NCI-H82 treated with DMSO at 0.1 percent for 48 hours (cell line): ENCODE measurements at regions not wholly inside any gene's neighbourhood (a gene's known extent, or its start where the extent isn't known, plus 50 kb on each side); places are given as distances from the start of the nearest gene placed in this dataset.

Experiments
- DNase-seq: peaks from one replicate; lab custom pipeline; 2025; ENCODE audit not compliant: unreplicated experiment; lab: John Stamatoyannopoulos, UW

DNA sequence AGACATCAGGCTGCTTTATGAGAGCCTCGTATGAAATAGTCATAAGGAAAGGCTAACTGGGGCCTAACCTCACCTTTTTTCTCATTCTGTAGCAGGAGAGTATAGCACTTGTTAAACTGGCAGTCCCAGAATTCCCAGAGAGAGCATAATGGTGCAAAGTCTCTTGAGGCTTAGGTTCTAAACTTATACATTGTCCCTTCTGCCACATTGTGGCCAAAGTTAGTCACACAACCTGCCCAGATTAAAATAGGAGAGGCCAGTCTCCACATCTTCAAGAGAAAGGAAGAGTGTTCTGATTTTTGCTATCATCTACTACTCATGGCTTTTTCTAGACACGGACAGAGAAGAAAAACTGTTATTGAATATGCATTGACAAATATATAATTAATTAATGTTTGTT is 1588.9 kb upstream of the PCDH7 start:
- DNase-seq, result no peak

DNA sequence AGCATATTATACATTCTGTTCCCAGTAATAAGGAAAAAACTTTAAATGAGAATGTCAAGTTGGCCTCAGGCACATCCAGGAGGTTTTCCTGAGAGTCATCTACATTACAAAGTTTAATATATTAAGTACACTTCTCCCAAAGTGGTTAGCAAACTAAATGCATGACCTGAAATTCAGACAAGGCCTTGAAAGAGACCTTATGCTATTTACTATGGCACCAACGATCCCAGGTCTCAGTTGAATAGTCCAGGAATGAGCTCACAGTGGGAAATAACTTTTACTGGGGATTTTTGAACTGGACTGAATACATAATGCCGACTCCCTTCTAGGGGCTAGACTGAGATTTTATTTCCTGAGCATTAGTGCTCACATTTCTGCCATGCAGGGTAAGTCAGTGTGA is 1577.5 kb upstream of the PCDH7 start:
- DNase-seq, result no peak

DNA sequence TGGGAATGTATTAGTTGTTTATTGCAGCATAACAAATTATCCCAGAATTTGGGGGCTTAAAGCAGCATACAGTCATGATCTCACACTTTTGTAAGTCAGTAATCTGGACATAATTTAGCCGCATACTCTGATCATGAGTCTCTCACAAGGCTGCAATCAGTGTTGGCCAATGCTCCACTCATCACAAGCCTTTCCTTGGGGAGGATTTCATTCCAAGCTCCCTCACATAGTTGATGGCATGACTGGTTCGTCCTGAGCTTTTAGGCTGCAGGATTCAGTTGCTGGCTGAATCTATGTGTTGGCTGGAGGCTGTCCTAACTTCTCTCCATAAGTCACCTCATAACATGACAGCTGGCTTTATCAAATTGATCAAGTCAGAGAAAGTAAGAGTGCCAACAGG is 1568.6 kb upstream of the PCDH7 start:
- DNase-seq, result no peak

DNA sequence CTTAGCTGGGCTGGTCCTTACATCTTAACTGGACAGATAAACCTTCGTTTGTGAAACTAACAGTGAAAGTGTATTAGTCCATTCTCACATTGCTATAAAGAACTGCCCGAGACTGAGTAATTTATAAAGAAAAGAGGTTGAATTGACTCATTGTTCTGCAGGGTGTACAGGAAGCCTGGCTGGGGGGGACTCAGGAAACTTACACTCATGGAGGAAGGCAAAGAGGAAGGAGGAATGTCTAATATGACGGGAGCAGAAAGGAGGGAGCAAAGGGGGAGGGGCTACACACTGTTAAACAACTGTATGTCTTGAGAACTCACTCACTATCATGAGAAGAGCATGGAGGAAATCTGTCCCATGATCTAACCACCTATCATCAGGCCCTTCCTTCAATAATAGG is 1566.5 kb upstream of the PCDH7 start:
- DNase-seq, result no peak

DNA sequence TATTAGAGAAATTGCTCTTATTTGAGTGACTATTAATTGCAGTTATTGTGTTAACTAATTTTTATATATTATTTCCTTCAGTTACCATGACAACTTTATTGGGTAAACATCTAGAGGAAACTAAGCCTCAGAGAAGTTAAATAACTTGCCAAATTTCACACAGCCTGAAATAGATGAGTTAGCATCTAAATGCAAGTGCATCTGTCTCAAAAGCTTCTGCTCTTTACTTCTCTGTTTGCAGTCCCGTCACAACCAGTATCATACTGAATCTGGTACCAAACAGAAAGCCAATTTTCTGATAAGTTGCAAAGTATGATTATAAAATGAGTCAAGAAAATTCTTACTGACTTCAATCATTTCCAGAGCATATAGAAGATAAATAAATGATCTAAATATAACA is 1544.9 kb upstream of the PCDH7 start:
- DNase-seq, result no peak

DNA sequence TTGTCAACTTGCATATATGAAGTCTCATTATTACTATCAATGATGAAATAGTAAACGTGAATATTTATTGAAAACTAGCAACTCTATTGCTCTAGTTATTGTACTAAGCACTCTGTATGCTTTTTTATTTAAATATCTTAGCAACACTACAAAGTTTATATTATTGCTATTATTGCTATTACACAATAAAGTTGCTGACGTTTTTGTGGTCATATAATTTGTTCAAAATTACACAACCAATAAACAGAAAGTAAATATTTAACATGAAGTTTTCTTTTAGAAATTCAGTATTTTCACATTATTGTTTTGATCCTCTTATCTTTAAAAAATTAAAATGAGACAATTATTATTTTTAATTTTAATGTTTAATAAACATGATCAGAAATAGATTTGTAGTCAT is 1521.1 kb upstream of the PCDH7 start:
- no peak for DNase-seq

DNA sequence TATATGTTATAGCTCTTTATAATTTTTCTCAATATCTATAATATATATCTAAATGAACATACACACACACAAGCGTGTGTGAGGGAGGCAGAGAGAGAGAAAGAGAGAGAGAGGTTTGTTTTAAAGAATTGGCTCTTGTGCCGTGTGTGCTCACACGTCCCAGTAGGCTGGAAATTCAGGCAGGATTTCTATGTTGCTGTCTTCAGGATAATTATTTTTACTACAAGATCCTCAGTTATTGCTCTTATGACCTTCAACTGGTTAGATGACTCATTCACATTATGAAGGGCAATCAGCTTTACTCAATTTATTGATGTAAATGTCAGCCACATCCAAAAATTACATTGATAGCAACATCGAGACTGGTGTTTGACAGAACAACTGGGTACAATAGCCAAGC is 1520.7 kb upstream of the PCDH7 start:
- DNase-seq, result no peak

DNA sequence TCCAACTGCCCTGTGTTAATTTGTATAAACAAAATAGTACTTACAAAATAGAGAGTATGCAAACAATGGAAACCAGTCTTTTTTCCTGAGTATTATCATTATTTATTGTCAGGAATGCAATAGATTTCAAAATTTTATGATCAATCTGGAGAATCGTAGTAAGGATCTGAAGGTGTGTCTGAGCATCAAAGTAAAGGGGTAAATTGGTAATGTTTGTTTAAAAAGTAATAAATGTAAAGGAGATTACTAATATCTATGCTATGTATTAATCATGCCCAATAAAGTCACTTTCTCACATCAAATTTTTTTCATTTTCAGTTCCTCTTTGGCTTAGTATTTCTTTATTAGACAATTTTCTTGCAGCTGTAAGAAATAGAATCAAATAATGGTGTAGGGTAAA is 1507.1 kb upstream of the PCDH7 start:
- no peak for DNase-seq

DNA sequence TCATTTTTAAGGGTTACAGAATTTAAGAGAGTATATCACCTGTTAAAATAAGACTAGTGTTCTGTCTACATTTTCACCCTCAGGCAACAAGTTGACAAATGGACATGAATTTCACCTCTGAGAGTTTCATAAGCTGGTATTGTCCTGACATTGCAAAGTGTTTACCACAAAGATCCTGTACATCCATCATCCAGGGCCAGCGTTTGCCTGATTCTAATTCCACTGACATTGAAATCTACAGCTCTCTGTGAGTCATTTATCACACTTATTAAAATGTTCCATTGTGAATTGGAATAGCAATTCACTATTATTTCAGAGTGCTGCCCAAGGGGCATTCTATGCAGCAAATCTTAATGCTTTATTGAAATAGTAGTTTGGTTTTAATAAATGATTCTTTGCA is 1499.4 kb upstream of the PCDH7 start:
- no peak for DNase-seq

DNA sequence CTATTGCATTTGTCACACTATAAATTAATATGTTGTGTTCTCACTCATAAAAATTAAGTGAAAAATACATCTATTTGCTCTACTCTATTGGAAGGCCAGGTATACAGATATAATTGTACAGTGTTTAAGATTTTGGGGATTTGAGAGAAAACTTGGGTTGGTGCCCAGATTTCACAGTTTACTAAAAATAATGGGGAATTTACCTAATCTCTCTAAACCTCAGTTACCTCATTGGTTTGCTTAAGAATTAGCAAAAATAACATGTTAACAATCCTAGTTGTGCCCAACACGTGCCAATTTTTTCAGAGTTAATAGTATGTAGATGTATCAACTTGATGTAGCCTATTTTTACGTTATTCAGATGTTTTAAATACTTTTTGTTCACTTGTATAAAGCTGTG is 1495.3 kb upstream of the PCDH7 start:
- DNase-seq, result no peak

DNA sequence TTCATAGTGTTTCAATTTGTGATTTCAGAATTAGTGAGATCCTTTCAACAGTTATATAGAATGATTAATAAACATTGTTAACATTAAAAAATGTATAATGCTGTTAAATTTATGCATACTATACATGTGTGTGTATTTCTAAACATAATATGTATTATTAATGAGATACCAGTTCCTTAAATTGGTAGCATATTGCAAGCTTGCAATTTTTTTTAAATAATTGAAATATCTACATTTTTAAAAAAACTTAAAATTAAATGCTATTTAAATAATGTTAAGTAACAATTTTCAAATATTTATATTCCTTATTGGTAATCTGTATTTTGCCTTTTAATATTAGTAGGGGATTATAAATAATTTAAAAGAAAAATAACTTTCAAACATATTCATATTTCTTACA is 1479.5 kb upstream of the PCDH7 start:
- no peak for DNase-seq

DNA sequence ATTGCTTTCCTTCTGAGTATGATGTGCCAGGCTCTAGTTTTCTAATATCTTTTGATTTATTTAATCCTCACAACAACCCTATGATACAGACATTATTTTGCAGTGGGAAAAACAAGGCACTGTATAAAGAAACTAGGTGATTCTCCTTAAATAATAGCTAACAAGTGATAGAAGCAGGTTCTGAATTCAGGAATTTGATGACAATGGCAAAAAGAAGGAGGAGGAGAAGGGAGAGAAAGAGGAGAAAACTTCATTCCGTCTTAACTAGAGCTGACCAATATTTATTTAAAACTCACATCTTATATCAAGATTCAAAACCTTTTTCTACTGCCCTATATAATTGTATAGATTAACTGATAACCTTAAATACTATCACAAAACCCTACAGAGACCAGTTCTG is 1477.1 kb upstream of the PCDH7 start:
- no peak for DNase-seq

DNA sequence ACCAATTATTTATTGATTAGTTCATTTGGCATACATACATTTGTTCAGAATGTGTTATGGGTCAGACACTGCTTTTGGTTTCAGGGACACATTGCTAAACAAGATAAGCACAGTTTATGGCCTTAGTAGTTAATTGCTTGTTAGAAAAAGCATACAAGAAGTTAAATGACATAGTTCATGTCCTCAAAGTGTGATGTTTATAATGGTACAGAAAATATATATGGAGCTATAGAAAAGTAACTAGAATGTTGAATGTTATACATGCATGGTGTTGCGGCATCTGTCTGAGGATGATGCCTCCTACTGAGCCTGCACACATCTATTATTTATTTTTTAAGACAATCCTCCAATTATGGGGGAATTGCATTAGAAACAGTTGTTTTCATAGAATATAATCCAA is 1476.3 kb upstream of the PCDH7 start:
- no peak for DNase-seq

DNA sequence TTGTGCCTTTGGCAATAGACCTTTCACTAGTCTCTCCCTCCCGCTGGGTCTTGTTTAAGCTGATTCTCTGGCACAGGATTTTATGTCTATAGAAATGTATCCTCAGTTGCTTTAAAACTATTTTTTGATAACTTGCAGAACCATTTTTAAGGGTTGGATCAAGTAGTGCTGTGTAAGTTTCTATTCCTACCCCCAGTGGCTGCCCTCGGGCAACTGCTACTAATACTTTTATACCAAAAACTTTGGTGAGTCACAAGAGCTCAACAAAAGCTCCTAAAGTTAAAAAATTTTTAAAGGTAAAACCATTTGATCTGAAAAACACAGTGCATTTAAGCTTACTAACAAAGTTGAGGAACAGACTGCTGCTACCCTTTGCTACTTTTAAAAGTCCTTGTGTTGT is 1460.6 kb upstream of the PCDH7 start:
- DNase-seq, result no peak

DNA sequence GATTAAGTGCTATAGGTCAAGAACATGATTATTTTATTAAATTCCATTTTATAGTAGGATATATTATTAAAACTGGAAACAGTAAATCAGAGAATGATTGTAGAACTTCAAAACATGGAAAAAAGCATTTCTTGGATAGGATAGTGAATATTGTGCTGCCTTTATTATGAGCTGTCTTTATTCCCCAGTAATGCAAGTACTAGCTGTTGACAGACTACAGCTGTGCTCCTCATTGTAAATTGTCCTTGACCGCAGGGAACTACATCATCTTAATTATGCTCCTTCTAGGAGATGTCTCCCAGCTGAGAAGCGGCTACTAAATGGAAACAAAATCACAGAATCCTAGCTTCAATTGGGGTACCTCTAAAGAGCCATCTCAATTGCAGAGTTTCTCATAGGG is 1457.2 kb upstream of the PCDH7 start:
- no peak for DNase-seq

DNA sequence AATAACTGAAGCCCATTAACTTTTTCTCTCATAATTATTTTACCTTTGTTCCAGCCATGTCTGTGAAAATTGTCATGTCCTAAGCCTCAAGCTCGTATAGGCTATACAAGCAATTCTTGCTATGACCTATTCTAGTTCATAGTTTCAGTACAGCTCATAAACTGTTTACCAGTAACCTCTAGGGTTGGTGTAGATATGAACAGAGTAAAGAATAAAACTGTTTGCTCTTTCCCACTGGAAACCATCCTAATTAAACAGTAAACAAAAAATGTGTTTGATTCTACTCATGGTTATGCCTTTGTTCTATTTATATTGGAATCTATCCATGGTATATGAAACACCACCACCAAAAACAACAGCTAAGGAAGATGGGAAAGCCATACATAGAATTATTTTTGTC is 1444.0 kb upstream of the PCDH7 start:
- no peak for DNase-seq

DNA sequence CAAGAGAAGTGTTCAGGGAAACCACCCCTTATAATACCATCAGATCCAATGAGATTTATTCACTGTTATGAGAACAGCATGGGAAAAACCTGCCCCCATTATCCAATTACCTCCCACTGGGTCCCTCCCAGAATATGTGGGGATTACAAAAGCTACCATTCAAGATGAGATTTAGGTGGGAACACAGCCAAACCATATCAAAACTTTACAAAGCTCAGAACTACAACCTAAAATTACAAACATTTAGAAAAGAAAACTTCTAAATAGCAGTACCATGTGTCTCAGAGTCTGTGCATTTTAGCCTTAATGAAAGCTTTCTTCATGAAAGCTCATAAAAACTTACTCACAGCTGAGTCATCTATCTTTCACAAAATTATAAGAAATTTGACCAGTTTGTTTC is 1442.8 kb upstream of the PCDH7 start:
- DNase-seq, result no peak

DNA sequence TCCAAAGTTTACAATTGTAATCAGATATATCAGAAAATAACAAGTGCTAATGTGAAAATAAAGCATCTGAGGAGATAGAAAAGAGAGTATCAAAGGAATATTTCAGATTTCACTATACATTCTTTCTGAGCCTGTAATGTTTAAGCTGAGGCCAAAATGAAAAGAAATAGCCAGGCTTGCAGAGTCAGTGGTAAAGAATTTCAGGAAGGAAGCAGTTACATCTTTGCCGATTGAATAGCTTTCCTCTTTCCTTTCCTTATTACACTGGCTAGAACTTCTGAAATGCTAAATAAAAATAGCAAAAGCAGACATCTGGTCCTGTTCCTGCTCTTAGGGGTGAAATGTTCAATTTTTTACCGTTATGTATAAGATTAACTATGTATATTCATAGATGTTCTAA is 1441.6 kb upstream of the PCDH7 start:
- DNase-seq, result no peak

DNA sequence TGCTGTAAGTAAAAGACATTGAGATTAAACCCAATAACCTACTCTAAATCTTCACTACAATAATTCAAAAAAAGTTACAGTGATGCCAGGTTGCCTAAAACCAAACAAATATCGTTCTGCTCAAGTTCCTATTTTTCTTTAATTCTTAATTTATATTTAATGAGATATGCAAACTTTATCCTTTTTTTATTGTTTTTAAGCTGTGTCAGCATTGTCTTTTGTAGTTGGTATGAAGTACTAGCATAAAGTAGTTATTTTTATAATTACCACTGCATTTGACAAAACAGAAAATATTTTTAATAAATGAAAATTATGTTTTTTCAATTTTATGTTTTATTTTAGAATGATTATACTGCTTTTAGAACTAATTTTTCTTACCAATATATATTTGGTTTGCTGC is 1431.1 kb upstream of the PCDH7 start:
- no peak for DNase-seq

DNA sequence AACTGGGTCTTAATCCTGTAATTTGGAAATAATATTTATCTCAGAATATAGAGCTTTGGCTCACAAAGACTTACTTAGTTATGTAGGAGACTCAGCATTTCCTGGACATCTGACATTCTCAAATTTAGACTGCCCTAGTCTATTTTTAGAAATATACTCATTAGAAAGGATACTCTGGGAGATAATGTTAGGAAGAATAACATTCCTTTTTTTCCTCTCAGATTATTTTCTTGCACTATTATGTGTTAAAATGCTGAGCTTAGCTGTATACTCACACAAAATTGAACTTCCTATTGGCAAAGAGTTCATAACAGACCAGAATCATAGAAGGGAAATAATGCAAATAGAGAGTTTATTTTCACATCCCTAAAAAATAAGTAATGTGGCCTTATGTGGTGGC is 1424.9 kb upstream of the PCDH7 start:
- no peak for DNase-seq

DNA sequence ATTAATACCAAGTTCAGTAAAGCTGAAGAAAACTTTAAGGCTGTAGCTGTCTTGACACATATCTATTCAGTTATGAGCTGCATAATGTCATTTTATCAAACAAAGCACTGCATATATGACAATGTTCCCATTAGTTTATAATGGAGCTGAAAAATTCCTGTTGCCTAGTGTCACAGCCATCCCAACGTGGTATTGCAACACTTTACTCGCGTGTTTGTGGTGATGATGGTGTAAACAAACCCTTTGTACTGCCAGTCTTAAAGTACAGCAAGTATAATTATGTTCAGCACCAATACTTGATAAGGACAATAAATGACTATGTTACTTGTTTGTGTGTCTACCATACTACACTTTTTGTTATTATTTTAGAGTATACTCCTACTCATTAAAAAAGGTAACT is 1415.6 kb upstream of the PCDH7 start:
- DNase-seq, result no peak

DNA sequence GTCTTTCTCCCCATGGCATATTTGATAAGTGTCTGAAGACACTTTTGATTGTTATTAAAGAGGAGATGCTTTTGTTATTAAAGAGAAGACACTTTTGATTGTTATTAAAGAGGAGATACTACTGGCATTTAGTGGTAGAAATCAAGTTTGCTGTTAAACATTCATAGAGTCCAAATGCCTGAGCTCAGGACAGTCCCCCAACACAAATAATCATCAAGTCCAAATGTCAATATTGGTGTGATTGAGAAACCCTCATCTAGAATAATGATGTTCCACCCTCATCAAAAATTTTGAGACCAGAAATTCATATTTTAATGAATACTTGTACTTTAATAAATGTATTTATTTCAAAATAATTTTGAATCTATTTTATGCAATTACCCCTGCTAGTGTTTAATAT is 1412.9 kb upstream of the PCDH7 start:
- DNase-seq, result no peak

DNA sequence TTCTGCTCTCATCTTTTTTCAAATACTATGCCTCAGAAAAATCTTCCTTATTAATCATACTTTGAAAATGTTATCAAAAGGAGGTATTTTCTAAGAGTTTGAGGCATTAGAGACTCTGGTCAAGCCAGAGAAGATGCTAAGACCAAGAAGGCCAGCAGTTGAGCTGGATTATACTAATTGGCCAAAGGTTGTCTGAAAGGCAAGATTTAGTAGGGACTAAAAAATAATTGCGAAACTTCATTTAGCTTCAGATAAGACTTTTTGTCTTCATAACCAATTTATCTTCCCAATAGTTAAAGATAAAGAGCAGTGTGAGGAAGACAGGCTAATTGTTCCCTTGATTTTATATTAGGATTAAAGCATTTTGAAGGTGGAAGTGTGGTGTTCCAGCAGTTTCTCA is 1412.4 kb upstream of the PCDH7 start:
- no peak for DNase-seq

DNA sequence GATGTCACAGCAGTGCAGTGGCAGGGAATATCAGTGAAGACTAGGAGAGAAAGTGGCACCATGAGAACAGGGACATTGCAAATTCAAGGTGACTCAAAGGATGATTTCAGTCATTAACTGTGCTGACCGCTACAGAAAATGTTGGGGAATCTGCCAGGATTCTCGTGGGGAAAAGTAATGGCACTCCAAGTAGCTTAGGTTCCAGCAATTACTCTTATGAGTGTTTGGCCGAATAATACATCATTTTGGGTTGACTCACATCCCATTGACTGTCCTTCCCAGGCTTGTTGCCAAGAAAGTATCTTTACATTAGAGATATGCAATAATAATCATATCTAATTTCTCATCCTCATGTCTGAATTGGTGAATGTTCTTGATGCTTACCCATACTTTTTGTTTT is 1411.1 kb upstream of the PCDH7 start:
- DNase-seq, result no peak
